IPS DF 4.7 (cell line): ENCODE measurements at regions not wholly inside any gene's neighbourhood (a gene's known extent, or its start where the extent isn't known, plus 50 kb on each side); places are given as distances from the start of the nearest gene placed in this dataset.

ENCODE experiments used
- DNase-seq: peaks from one replicate; pipeline ENCODE4 v3.0.0-alpha.2; 2013; ENCODE audit warnings: low spot score; ENCODE audit errors: extremely low read depth

GRCh38 chr1:56356376-56356990 lies 222.9 kb downstream of the PLPP3 start:
- DNase-seq, result no peak

DNA sequence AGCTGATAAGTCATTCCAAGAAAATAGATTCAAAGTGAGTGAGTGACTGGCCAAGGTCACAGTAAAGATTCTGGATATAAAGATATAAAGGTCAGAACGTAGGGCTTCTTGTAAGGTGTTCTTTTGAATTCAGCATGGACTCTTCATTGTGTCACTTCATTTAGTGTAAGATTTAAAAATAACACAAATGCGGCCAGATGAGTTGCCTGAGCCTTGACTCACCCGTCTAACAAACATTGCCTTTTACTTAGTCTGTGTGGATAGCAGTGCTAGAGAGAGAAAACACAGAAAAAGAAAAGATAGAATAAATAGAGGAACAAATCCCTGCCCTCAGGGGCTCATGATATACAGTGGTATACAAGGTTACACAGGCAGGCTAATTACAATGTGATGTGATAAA lies 223.4 kb downstream of the PLPP3 start:
- no peak for DNase-seq

DNA sequence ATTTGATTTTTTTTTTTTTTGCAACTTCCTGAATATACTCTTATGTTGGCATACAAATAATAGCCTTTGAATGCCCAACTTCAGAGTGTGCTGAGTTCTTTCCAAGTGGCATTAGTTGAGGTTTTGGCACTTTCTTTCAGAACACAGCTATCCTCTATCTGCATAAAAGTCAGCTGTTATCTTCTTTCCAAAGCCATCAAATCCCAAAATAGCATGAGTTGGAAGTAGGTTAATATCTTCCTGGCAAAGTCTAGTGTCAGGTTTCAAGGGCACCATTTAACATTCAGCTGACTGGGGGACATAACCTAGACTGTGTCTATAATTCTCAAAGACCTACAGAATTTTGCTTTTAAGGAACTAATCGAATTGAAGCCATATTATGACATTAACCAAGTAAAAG lies 223.9 kb downstream of the PLPP3 start:
- no peak for DNase-seq

DNA sequence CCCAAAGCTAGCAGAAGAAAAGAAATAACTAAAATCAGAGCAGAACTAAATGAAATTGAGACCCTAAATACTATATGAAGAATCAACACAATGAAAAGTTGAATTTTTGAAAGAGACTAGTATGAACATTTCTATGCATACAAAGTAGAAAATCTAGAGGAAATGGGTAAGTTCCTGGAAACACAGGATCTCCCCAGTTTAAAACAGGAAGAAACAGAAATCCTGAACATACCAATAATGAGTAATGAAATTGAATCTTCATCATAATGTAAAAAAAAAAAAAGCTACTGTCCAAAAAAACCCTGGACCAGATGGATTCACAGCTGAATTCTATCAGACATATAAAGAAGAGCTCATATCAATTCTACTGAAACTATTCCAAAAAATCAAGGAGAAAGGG lies 233.5 kb downstream of the PLPP3 start:
- DNase-seq, result no peak

GRCh38 chr1:56340977-56341376 lies 238.4 kb downstream of the PLPP3 start:
- no peak for DNase-seq

- DNase-seq, result no peak
These were observed 239.4 kb downstream of the PLPP3 start for GRCh38 chr1:56339786-56340465.

- DNase-seq, result no peak
These were observed 240.3 kb downstream of the PLPP3 start for GRCh38 chr1:56339093-56339492.

GRCh38 chr1:56336982-56337381 lies 242.4 kb downstream of the PLPP3 start:
- no peak for DNase-seq

GRCh38 chr1:56335394-56335793 lies 244.0 kb downstream of the PLPP3 start:
- DNase-seq, result no peak

- DNase-seq, result no peak
These were observed 245.3 kb downstream of the PLPP3 start for GRCh38 chr1:56334047-56334446.

DNA sequence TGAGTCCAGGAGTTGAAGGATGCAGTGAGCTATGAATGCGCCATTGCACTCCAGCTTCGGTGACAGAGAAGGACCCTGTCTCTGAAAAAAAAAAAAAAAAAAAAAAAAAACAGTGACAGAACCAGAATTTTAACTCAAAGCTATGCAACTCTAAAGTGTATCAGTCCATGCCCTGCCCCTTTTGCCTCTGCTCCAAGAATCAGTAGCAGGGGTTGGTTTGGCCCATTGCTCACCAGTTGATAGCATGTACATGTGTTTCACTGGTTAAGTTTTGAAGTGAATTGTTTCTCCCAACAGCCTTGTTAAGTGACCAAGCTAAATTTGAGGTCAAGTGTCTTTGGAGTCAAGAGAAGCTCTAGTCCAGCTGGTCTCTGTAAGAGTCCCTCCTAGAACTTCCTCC lies 245.9 kb downstream of the PLPP3 start:
- DNase-seq, result no peak

GRCh38 chr1:56331892-56332567 lies 247.3 kb downstream of the PLPP3 start:
- DNase-seq, result no peak

DNA sequence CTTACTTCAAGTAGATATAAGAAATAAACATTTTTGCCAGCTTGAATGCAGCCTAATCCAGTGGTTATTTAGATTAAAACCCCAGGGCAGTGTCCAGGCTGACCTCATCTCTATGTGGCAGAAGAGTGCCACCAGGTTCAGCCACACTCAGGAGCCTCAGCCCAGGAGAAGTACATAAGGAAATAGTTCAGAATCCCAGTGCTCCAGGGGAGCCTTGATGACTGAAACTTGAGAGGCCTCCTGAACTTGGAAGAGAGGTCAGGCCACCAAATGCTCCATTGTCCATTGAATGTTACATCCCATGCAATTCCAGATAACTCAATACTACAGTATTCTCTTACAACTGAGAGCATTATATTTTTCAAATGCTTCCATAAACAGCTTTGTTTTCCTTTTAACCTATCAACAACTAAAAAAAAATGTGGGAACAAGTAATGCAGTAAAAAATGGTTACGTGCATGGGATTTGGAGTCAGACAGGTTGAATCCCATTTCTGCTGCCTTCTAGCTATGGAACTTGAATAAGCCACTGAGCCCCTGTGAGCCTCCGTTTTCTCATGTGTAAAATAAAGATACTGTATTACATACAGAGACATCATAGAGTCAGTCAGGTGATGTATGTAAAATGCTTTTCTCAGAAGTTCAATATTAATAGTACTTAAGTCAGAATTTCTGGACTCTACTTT lies 248.0 kb downstream of the PLPP3 start:
- no peak for DNase-seq

GRCh38 chr1:56330391-56331026 lies 248.9 kb downstream of the PLPP3 start:
- no peak for DNase-seq

GRCh38 chr1:56329970-56330369 lies 249.4 kb downstream of the PLPP3 start:
- DNase-seq, result no peak

- DNase-seq, result no peak
These were observed 252.2 kb downstream of the PLPP3 start for GRCh38 chr1:56327195-56327594.

GRCh38 chr1:56326056-56326455 lies 253.3 kb downstream of the PLPP3 start:
- DNase-seq, result no peak

DNA sequence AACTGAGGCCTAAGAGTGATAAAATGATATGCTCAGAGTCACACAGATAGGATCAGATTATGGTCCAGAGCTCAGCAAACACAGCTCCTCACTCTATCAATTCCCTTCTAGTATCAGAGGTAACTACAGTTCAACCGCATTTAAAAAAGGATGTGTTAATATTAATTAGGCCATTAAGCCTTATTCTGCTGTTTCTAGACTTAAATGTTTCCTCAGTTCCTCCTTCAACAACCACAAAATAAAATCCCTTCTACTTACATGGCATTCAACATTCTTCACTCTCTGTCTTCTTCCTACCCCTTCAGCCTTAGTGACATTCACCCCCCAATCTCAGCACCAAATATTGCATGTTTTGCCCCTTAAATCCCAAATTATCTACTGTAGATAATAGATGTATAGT lies 254.9 kb downstream of the PLPP3 start:
- DNase-seq, result no peak

GRCh38 chr1:56322211-56322610 lies 257.2 kb downstream of the PLPP3 start:
- DNase-seq, result no peak

GRCh38 chr1:56321150-56321490 lies 258.2 kb downstream of the PLPP3 start:
- no peak for DNase-seq

GRCh38 chr1:56320464-56321149 lies 258.8 kb downstream of the PLPP3 start:
- no peak for DNase-seq
